OCI-LY3 (cell line): ENCODE measurements at regions not wholly inside any gene's neighbourhood (a gene's known extent, or its start where the extent isn't known, plus 50 kb on each side); places are given as distances from the start of the nearest gene placed in this dataset.
"Not testable (repeated sequence)": the region's sequence is repeated elsewhere in the genome, so short reads cannot be mapped to it uniquely, and the experiment has no call there.

Experiments used
- H2AFZ ChIP-seq: fragments of 200-600, 300-600 bp; shearing (Covaris generic); 2 replicates; pipeline ENCODE4 v1.6.0; 2014; ENCODE audit warnings: antibody characterized with exemption, low read depth, low read length
- H3K27ac ChIP-seq: fragments of 200-600, 300-600 bp; sonication (generic); 2 replicates; pipeline ENCODE4 v1.5.1; 2014; ENCODE audit warnings: mild to moderate bottlenecking, low read length, moderate library complexity, mixed read lengths
- H3K27me3 ChIP-seq: fragments of 200-600, 300-600 bp; sonication (generic); 2 replicates; pipeline ENCODE4 v1.6.1; 2014; ENCODE audit warnings: low read depth, low read length, mixed read lengths
- H3K36me3 ChIP-seq: fragments of 200-600, 300-600 bp; sonication (generic); replicated peaks from 2 replicates; pipeline ENCODE3; 2014; ENCODE audit warnings: low read depth, low read length, mixed read lengths
- H3K4me1 ChIP-seq: fragments of 300-600, 200-600 bp; sonication (generic); 2 replicates; pipeline ENCODE4 v1.6.1; 2014; ENCODE audit warnings: low read length, mixed read lengths
- H3K4me2 ChIP-seq: fragments of 200-600, 300-600 bp; sonication (generic); 2 replicates; pipeline ENCODE4 v1.6.1; 2014; ENCODE audit warnings: low read length, mixed read lengths
- H3K4me3 ChIP-seq: fragments of 300-600, 200-600 bp; sonication (generic); 2 replicates; pipeline ENCODE4 v1.5.1; 2014; ENCODE audit warnings: antibody characterized with exemption, mild to moderate bottlenecking, low read length, moderate library complexity
- H3K79me2 ChIP-seq: fragments of 300-600, 200-600 bp; shearing (Covaris generic); 2 replicates; pipeline ENCODE4 v1.6.1; 2014; ENCODE audit warnings: mild to moderate bottlenecking, low read length, mixed read lengths
- H3K9ac ChIP-seq: fragments of 300-600, 200-600 bp; shearing (Covaris generic); 2 replicates; pipeline ENCODE4 v1.6.0; 2014; ENCODE audit warnings: mild to moderate bottlenecking, low read length, moderate library complexity
- H3K9me3 ChIP-seq: fragments of 200-600, 300-600 bp; shearing (Covaris generic); 2 replicates; pipeline ENCODE4 v1.6.1; 2014; ENCODE audit warnings: low read length, mixed read lengths; ENCODE audit not compliant: insufficient read depth
- H4K20me1 ChIP-seq: fragments of 200-600, 300-600 bp; sonication (generic); 2 replicates; pipeline ENCODE4 v1.6.1; 2016; ENCODE audit warnings: low read length, mixed read lengths; ENCODE audit not compliant: insufficient read depth
- CTCF ChIP-seq: fragments of 200-600, 300-600 bp; sonication (generic); IDR thresholded peaks from 2 replicates; pipeline ENCODE4 v1.5.1; 2014; ENCODE audit warnings: antibody characterized with exemption, low read length, low read depth
- EZH2phosphoT487 ChIP-seq: fragments of 200-600 bp; shearing (Covaris generic); IDR thresholded peaks from 2 replicates; pipeline ENCODE4 v1.6.1; 2018; ENCODE audit warnings: antibody characterized with exemption, mixed run types, low read depth

- no peaks in the 10 kb centered on the region for H3K79me2 ChIP-seq
- H4K20me1 ChIP-seq, result no peaks in the 10 kb centered on the region
- H3K4me3 ChIP-seq, result no peak overlapping the region
- H3K9me3 ChIP-seq, result no peaks in the 10 kb centered on the region
- peaks cover 6% of the 10 kb centered on the region for H3K27me3 ChIP-seq
- no peak overlapping the region for H3K27ac ChIP-seq
- no peak overlapping the region for H3K4me2 ChIP-seq
- H3K4me1 ChIP-seq, result no peaks in the 10 kb centered on the region
- H2AFZ ChIP-seq, result no peak overlapping the region
- no peak overlapping the region for H3K9ac ChIP-seq
- TF ChIP-seq EZH2phosphoT487 (no peak), CTCF (no peak)
- H3K36me3 ChIP-seq, result no peaks in the 10 kb centered on the region
Observed at GRCh38 chr3:65004306-65004705, 316.5 kb upstream of the ADAMTS9 start.

- not testable (repeated sequence) for H3K27me3 ChIP-seq, H3K4me3 ChIP-seq, H3K36me3 ChIP-seq, H3K79me2 ChIP-seq, H3K4me1 ChIP-seq, H3K9ac ChIP-seq, H4K20me1 ChIP-seq, H3K4me2 ChIP-seq, H2AFZ ChIP-seq, H3K27ac ChIP-seq, H3K9me3 ChIP-seq
Observed at GRCh38 chr3:65001119-65001518, 313.3 kb upstream of the ADAMTS9 start.

GRCh38 chr3:64998317-64998716 is 310.5 kb upstream of the ADAMTS9 start:
- Histone ChIP-seq H3K36me3 (no peaks in the 10 kb centered on the region), H3K4me3 (no peak overlapping the region), H4K20me1 (no peaks in the 10 kb centered on the region), H2AFZ (no peak overlapping the region), H3K9ac (no peak overlapping the region), H3K4me1 (peaks cover 16% of the 10 kb centered on the region), H3K9me3 (no peaks in the 10 kb centered on the region), H3K79me2 (no peaks in the 10 kb centered on the region), H3K4me2 (no peak overlapping the region), H3K27me3 (no peaks in the 10 kb centered on the region; the same call in 1 of the 2 replicates), H3K27ac (no peak overlapping the region)
- TF ChIP-seq EZH2phosphoT487 (no peak), CTCF (no peak)

- Histone ChIP-seq H3K36me3 (no peaks in the 10 kb centered on the region), H3K27me3 (no peaks in the 10 kb centered on the region; the same call in 1 of the 2 replicates), H3K79me2 (no peaks in the 10 kb centered on the region), H2AFZ (no peak overlapping the region), H3K4me3 (peak overlapping the region; percentile 1; the same call in 1 of the 2 replicates), H3K9ac (no peak overlapping the region), H3K27ac (0 out of 2 replicates have a peak overlapping the region, but pooled peaks have one; percentile 2), H3K4me2 (peak overlapping the region; percentile 19), H3K4me1 (peaks cover 21% of the 10 kb centered on the region), H3K9me3 (no peaks in the 10 kb centered on the region), H4K20me1 (no peaks in the 10 kb centered on the region)
- no peak for TF ChIP-seq CTCF
- TF ChIP-seq EZH2phosphoT487, result no peak
Observed at GRCh38 chr3:64995857-64996551, 308.2 kb upstream of the ADAMTS9 start.
